GM23338 (cell line): ENCODE measurements at regions not wholly inside any gene's neighbourhood (a gene's known extent, or its start where the extent isn't known, plus 50 kb on each side); places are given as distances from the start of the nearest gene placed in this dataset.
"Not testable (repeated sequence)": the region's sequence is repeated elsewhere in the genome, so short reads cannot be mapped to it uniquely, and the experiment has no call there.

Source experiments
- CREB1 ChIP-seq: fragments of 250-450 bp; sonication (Bioruptor Pico); IDR thresholded peaks from 2 replicates; pipeline ENCODE4 v1.5.0; 2020; ENCODE audit warnings: low read depth, mild to moderate bottlenecking, moderate library complexity
- CTCF ChIP-seq, 2 experiments: fragments of 200-600 bp in 1 of 2; sonication (generic) in 1 of 2; conservative IDR thresholded peaks; 2 replicates each; pipeline versions ENCODE4 v1.5.1 to v1.6.1; 2016 to 2017; ENCODE audit warnings: antibody characterized with exemption in 2 of 2, low read depth in 2 of 2, mild to moderate bottlenecking in 2 of 2, moderate library complexity in 1 of 2
- EZH2 ChIP-seq: fragments of 200-600 bp; sonication (generic); IDR thresholded peaks from one replicate; pipeline ENCODE4 v1.8.0; 2017; ENCODE audit warnings: antibody characterized with exemption, mild to moderate bottlenecking, low read depth; ENCODE audit not compliant: unreplicated experiment
- EZH2phosphoT487 ChIP-seq: fragments of 200-600 bp; sonication (generic); IDR thresholded peaks from one replicate; pipeline ENCODE4 v1.8.1; 2018; ENCODE audit warnings: antibody characterized with exemption; ENCODE audit not compliant: unreplicated experiment
- JUNB ChIP-seq: IDR thresholded peaks from one replicate; pipeline ENCODE4 v1.6.1; 2016; ENCODE audit warnings: antibody characterized with exemption; ENCODE audit not compliant: unreplicated experiment
- NANOG ChIP-seq: IDR thresholded peaks from 2 replicates; pipeline ENCODE4 v1.6.1; 2016; ENCODE audit warnings: antibody characterized with exemption, borderline replicate concordance
- POLR2AphosphoS5 ChIP-seq: IDR thresholded peaks from 2 replicates; pipeline ENCODE4 v1.6.1; 2016; ENCODE audit warnings: antibody characterized with exemption, low read depth
- ZNF331 ChIP-seq: fragments of 250-450 bp; sonication (Bioruptor Pico); IDR thresholded peaks from 2 replicates; pipeline ENCODE4 v1.5.0; 2020; ENCODE audit warnings: low read depth, mild to moderate bottlenecking, moderate library complexity
- TF ChIP-seq, protein P1 (sequence below): IDR thresholded peaks from 2 replicates; pipeline ENCODE4 v1.6.1; 2016; ENCODE audit warnings: antibody characterized with exemption

GRCh38 chr6:85325811-85326210, 124.1 kb upstream of the NT5E start:
- not testable (repeated sequence) for TF ChIP-seq CTCF (conservative IDR thresholded peaks at IDR 0.05; ENCODE audit: low read depth in 2 of 2); CREB1 (CRISPR knock-in tag); POLR2AphosphoS5; EZH2; ZNF331 (CRISPR knock-in tag); JUNB; EZH2phosphoT487; NANOG
- TF ChIP-seq, protein P1, sequence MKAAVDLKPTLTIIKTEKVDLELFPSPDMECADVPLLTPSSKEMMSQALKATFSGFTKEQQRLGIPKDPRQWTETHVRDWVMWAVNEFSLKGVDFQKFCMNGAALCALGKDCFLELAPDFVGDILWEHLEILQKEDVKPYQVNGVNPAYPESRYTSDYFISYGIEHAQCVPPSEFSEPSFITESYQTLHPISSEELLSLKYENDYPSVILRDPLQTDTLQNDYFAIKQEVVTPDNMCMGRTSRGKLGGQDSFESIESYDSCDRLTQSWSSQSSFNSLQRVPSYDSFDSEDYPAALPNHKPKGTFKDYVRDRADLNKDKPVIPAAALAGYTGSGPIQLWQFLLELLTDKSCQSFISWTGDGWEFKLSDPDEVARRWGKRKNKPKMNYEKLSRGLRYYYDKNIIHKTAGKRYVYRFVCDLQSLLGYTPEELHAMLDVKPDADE, result not testable (repeated sequence)
